SK-N-SH treated with all-trans-retinoic acid at 6 μM for 48 hours (cell line): ENCODE measurements at regions not wholly inside any gene's neighbourhood (a gene's known extent, or its start where the extent isn't known, plus 50 kb on each side); places are given as distances from the start of the nearest gene placed in this dataset.

Experiments
- CREB5 ChIP-seq: fragments of 250-450 bp; sonication (Bioruptor Pico); IDR thresholded peaks from 2 replicates; pipeline ENCODE4 v1.5.1; 2020; ENCODE audit warnings: low read depth, mild to moderate bottlenecking, moderate library complexity
- CSRNP3 ChIP-seq: fragments of 250-450 bp; sonication (Bioruptor Pico); IDR thresholded peaks from 2 replicates; pipeline ENCODE4 v1.5.1; 2021; ENCODE audit warnings: mild to moderate bottlenecking, moderate library complexity
- ISL1 ChIP-seq: fragments of 250-450 bp; sonication (Bioruptor Pico); IDR thresholded peaks from 2 replicates; pipeline ENCODE4 v2.1.2; 2022; ENCODE audit warnings: mild to moderate bottlenecking, moderate library complexity
- PPARA ChIP-seq: fragments of 250-450 bp; sonication (Bioruptor Pico); IDR thresholded peaks from 2 replicates; pipeline ENCODE4 v1.5.0; 2020; ENCODE audit warnings: mild to moderate bottlenecking, borderline replicate concordance
- TSHZ2 ChIP-seq: fragments of 250-450 bp; sonication (Bioruptor Pico); IDR thresholded peaks from 2 replicates; pipeline ENCODE4 v1.5.0; 2020; ENCODE audit warnings: mild to moderate bottlenecking, moderate library complexity
- ZFP30 ChIP-seq: fragments of 450-650 bp; formaldehyde crosslinking; IDR thresholded peaks from 2 replicates; pipeline ENCODE4 v1.5.0; 2022; ENCODE audit warnings: mild to moderate bottlenecking, moderate library complexity

GRCh38 chr3:74124782-74125181 lies 489.7 kb downstream of the CNTN3 start:
- TF ChIP-seq TSHZ2 (CRISPR knock-in tag) (no peak), PPARA (CRISPR knock-in tag) (no peak), ISL1 (CRISPR knock-in tag) (no peak), CREB5 (CRISPR knock-in tag) (no peak), ZFP30 (CRISPR knock-in tag) (no peak), CSRNP3 (CRISPR knock-in tag) (no peak)
